ENCODE measurements at regions not wholly inside any gene's neighbourhood (a gene's known extent, or its start where the extent isn't known, plus 50 kb on each side); places are given as distances from the start of the nearest gene placed in this dataset.

DNA sequence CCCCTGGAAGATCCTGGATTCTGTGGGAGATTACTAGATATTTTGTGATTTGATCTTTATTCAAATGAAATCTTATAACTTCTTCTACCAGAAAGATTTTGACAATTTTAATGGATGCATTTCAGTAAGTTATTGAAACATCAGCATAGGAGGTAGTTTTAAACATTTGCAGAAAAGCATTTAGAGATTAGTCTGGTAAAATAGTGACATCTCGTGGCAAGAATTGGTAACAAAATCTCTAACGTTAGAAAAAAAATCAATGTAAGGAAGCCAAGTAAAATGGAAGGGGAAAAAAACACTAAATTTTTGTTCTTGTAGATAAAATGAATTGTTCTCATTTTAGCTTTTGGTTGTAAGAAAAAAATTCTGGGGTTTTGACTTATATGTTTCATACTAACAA is 73.3 kb downstream of the TASL start:
- TF ChIP-seq RAD21 (IDR thresholded peaks at IDR 0.05; ENCODE audit: low read depth) (peak; percentile 63), EP300 (IDR thresholded peaks at IDR 0.05; ENCODE audit: borderline replicate concordance) (no peak)
- TF ChIP-seq, protein P1, sequence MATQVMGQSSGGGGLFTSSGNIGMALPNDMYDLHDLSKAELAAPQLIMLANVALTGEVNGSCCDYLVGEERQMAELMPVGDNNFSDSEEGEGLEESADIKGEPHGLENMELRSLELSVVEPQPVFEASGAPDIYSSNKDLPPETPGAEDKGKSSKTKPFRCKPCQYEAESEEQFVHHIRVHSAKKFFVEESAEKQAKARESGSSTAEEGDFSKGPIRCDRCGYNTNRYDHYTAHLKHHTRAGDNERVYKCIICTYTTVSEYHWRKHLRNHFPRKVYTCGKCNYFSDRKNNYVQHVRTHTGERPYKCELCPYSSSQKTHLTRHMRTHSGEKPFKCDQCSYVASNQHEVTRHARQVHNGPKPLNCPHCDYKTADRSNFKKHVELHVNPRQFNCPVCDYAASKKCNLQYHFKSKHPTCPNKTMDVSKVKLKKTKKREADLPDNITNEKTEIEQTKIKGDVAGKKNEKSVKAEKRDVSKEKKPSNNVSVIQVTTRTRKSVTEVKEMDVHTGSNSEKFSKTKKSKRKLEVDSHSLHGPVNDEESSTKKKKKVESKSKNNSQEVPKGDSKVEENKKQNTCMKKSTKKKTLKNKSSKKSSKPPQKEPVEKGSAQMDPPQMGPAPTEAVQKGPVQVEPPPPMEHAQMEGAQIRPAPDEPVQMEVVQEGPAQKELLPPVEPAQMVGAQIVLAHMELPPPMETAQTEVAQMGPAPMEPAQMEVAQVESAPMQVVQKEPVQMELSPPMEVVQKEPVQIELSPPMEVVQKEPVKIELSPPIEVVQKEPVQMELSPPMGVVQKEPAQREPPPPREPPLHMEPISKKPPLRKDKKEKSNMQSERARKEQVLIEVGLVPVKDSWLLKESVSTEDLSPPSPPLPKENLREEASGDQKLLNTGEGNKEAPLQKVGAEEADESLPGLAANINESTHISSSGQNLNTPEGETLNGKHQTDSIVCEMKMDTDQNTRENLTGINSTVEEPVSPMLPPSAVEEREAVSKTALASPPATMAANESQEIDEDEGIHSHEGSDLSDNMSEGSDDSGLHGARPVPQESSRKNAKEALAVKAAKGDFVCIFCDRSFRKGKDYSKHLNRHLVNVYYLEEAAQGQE (IDR thresholded peaks at IDR 0.05; ENCODE audit: low read depth), result no peak

DNA sequence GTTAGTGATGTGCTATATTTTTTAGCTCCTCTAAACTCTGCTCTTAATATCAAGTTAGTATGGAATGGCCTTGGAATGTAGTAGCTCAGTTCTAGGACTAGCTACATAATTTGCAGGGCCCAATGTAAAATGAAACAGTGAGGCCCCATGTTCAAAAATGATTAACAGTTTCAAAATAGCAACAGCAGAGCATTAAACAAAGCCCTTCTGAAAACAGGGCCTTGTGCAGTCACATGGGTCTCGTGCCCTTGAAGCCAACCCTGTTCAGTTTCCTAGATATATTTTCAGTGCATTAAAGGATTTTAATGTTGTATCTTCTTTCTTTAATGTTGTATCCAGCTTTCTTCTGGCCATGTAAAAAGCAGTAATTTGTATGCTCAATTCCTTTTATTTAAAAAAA is 82.1 kb downstream of the TASL start:
- no peak for TF ChIP-seq YY1 (IDR thresholded peaks at IDR 0.05; ENCODE audit: low read depth)
- TF ChIP-seq CEBPB (IDR thresholded peaks at IDR 0.05), result no peak
- no peak for TF ChIP-seq EP300 (IDR thresholded peaks at IDR 0.05; ENCODE audit: borderline replicate concordance)
- no peak for TF ChIP-seq EGR1 (IDR thresholded peaks at IDR 0.05)
- TF ChIP-seq RAD21 (IDR thresholded peaks at IDR 0.05; ENCODE audit: low read depth), result no peak
- TF ChIP-seq FOXM1 (IDR thresholded peaks at IDR 0.05; ENCODE audit: borderline replicate concordance, low read depth), result no peak
- TF ChIP-seq, protein P2, sequence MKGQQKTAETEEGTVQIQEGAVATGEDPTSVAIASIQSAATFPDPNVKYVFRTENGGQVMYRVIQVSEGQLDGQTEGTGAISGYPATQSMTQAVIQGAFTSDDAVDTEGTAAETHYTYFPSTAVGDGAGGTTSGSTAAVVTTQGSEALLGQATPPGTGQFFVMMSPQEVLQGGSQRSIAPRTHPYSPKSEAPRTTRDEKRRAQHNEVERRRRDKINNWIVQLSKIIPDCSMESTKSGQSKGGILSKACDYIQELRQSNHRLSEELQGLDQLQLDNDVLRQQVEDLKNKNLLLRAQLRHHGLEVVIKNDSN (IDR thresholded peaks at IDR 0.05), result no peak
- TF ChIP-seq, protein P3, sequence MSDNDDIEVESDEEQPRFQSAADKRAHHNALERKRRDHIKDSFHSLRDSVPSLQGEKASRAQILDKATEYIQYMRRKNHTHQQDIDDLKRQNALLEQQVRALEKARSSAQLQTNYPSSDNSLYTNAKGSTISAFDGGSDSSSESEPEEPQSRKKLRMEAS (IDR thresholded peaks at IDR 0.05), result no peak
- no peak for TF ChIP-seq ZBTB7A (IDR thresholded peaks at IDR 0.05; ENCODE audit: low read depth)
- no peak for TF ChIP-seq NFIC (IDR thresholded peaks at IDR 0.05)
- TF ChIP-seq CREB1 (IDR thresholded peaks at IDR 0.05; ENCODE audit: low read depth), result no peak
- no peak for TF ChIP-seq TEAD4 (IDR thresholded peaks at IDR 0.05)
- no peak for TF ChIP-seq TCF12 (IDR thresholded peaks at IDR 0.05; ENCODE audit: low read depth)
- no peak for TF ChIP-seq TAF1 (IDR thresholded peaks at IDR 0.05; ENCODE audit: low read depth)

DNA sequence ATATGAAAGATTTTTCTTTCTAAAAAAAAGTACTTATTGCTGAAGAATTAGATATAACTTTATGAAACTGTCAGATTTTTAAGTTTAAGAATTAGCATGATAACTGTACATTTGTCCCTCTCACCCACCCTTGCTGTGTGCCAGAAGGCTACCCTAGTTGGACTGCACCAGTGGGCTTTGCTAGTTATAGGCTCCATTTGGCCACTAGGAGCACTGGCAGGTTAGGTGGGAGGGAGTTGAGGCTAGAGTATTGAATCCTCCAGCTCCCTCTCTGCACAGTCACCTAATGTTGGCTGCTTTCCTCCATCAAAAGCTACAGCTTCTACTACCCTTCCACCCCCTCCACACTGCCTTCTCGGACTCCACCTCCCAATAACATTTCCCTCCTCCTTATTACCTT is 84.2 kb downstream of the TASL start:
- no peak for TF ChIP-seq CEBPB (IDR thresholded peaks at IDR 0.05)
- no peak for TF ChIP-seq FOXM1 (IDR thresholded peaks at IDR 0.05; ENCODE audit: borderline replicate concordance, low read depth)
- TF ChIP-seq TAF1 (IDR thresholded peaks at IDR 0.05; ENCODE audit: low read depth), result no peak
- no peak for TF ChIP-seq EGR1 (IDR thresholded peaks at IDR 0.05)

DNA sequence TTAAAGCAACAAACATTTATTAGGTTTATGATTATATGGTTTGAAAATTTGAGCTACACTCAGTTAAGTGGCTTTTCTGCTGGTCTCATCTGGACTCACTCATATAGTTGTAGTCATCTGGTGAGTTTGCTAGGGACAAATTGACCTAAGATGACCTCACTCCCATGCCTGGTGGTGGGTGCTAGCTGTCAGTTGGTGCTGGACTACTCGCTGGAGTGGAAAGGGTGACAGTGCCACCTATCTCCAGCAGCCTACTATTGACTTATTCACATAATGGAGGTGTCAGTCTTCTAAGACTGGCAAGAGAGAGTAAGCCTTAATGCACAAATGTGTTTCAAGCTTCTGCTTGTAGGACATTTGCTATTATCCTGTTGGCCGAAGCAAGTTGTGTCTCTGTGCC is 88.2 kb downstream of the TASL start:
- TF ChIP-seq RAD21 (IDR thresholded peaks at IDR 0.05; ENCODE audit: low read depth) (peak; percentile 23; the same call in 1 of the 2 replicates), NFIC (IDR thresholded peaks at IDR 0.05) (no peak)

DNA sequence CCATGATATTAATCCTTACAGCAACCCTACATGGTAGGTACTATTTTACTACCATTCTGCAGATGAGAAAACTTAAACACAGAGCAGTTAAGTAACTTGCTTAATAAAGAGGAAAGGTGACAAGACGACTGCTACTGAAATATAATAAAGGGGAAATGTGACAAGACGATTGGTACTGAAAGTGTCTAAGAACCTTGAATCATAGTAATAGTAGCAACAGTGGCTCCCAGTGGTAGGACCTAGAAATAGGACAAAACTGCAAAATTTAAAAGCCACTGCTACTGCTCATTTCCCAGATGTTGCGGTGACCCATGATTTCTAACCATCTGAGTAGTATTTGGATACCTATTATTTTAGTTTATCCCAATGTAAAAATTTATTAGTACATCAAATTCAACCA is 89.5 kb downstream of the TASL start:
- no peak for TF ChIP-seq NFIC (IDR thresholded peaks at IDR 0.05)
- TF ChIP-seq RAD21 (IDR thresholded peaks at IDR 0.05; ENCODE audit: low read depth), result peak; percentile 38
- TF ChIP-seq EP300 (IDR thresholded peaks at IDR 0.05; ENCODE audit: borderline replicate concordance), result no peak

DNA sequence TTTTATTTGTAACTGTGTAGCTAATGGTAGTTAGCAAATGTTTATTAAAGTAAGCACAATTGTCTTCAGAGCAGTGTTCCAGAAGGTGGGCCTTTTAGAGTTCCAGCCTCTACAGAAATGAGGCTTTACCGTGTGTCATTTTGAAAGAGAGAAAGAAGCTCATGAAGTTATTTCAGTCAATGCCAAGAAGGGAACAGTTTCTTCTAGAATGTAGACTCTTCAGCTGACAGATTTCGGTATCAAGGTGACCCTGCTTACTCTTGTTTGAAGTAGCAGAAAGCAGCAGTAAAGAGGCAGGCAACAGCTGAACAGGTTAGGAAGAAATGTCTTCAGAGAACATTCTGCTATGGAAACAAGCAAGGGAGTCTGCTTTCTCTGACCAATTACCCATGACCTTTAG is 93.6 kb downstream of the TASL start:
- TF ChIP-seq, protein P3 (IDR thresholded peaks at IDR 0.05), result no peak
- TF ChIP-seq TEAD4 (IDR thresholded peaks at IDR 0.05), result no peak
- TF ChIP-seq YY1 (IDR thresholded peaks at IDR 0.05; ENCODE audit: low read depth), result no peak
- TF ChIP-seq EP300 (IDR thresholded peaks at IDR 0.05; ENCODE audit: borderline replicate concordance), result no peak
- no peak for TF ChIP-seq TAF1 (IDR thresholded peaks at IDR 0.05; ENCODE audit: low read depth)
- no peak for TF ChIP-seq CEBPB (IDR thresholded peaks at IDR 0.05)
- no peak for TF ChIP-seq FOXM1 (IDR thresholded peaks at IDR 0.05; ENCODE audit: borderline replicate concordance, low read depth)
- TF ChIP-seq TCF12 (IDR thresholded peaks at IDR 0.05; ENCODE audit: low read depth), result no peak
- TF ChIP-seq RAD21 (IDR thresholded peaks at IDR 0.05; ENCODE audit: low read depth), result no peak
- TF ChIP-seq CREB1 (IDR thresholded peaks at IDR 0.05; ENCODE audit: low read depth), result no peak
- TF ChIP-seq, protein P2 (IDR thresholded peaks at IDR 0.05), result no peak
- TF ChIP-seq, protein P1 (IDR thresholded peaks at IDR 0.05; ENCODE audit: low read depth), result no peak
- no peak for TF ChIP-seq ZBTB7A (IDR thresholded peaks at IDR 0.05; ENCODE audit: low read depth)
- no peak for TF ChIP-seq NFIC (IDR thresholded peaks at IDR 0.05)
- no peak for TF ChIP-seq EGR1 (IDR thresholded peaks at IDR 0.05)

DNA sequence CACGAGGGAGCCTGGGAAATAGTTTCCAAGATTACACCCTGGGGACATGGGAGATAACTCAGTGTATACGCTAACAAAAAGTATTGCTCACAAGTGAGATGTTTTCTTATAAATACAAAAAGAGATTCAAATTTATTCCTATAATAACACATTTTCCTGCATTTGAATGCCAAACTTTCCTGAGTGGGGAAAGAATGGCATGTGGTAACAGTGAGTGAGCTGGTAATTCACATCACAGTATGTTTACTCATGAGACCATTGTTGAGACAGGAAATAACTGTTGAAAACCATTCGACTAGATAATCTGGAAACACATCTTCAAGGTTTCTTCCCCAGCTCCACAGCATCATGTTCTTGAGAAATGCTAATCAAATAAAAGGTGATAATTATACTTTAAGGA is 109.1 kb downstream of the TASL start:
- TF ChIP-seq TAF1 (IDR thresholded peaks at IDR 0.05; ENCODE audit: low read depth) (no peak), RAD21 (IDR thresholded peaks at IDR 0.05; ENCODE audit: low read depth) (no peak), CREB1 (IDR thresholded peaks at IDR 0.05; ENCODE audit: low read depth) (no peak), TEAD4 (IDR thresholded peaks at IDR 0.05) (no peak), ZBTB7A (IDR thresholded peaks at IDR 0.05; ENCODE audit: low read depth) (no peak), NFIC (IDR thresholded peaks at IDR 0.05) (no peak), FOXM1 (IDR thresholded peaks at IDR 0.05; ENCODE audit: borderline replicate concordance, low read depth) (no peak), EP300 (IDR thresholded peaks at IDR 0.05; ENCODE audit: borderline replicate concordance) (no peak), YY1 (IDR thresholded peaks at IDR 0.05; ENCODE audit: low read depth) (no peak), EGR1 (IDR thresholded peaks at IDR 0.05) (no peak), TCF12 (IDR thresholded peaks at IDR 0.05; ENCODE audit: low read depth) (no peak), CEBPB (IDR thresholded peaks at IDR 0.05) (no peak)
- TF ChIP-seq, protein P2 (IDR thresholded peaks at IDR 0.05), result no peak
- TF ChIP-seq, protein P3 (IDR thresholded peaks at IDR 0.05), result no peak
- TF ChIP-seq, protein P1 (IDR thresholded peaks at IDR 0.05; ENCODE audit: low read depth), result no peak

Data from Ishikawa (cell line).